Stimulated activated naive CD4-positive, alpha-beta T cell (primary cell): ENCODE measurements at regions not wholly inside any gene's neighbourhood (a gene's known extent, or its start where the extent isn't known, plus 50 kb on each side); places are given as distances from the start of the nearest gene placed in this dataset.
"Not testable (repeated sequence)": the region's sequence is repeated elsewhere in the genome, so short reads cannot be mapped to it uniquely, and the experiment has no call there.

Experiments
- DNase-seq, 6 experiments: peaks; one replicate each; lab custom pipeline; 2025; lab: John Stamatoyannopoulos, UW

GRCh38 chr2:64251497-64252250, 107.5 kb upstream of the PELI1 start:
- no peak for DNase-seq

- not testable (repeated sequence) for DNase-seq
Measured at GRCh38 chr2:64252251-64252978, 108.2 kb upstream of the PELI1 start.

GRCh38 chr2:64253421-64253820, 109.2 kb upstream of the PELI1 start:
- DNase-seq, result not testable (repeated sequence)

GRCh38 chr2:64258566-64258965, 114.3 kb upstream of the PELI1 start:
- DNase-seq, result no peak

GRCh38 chr2:64259312-64259711, 115.1 kb upstream of the PELI1 start:
- no peak for DNase-seq

- DNase-seq, result no peak
Measured at GRCh38 chr2:64260093-64260803, 116.0 kb upstream of the PELI1 start.

- peak in 2 of 6 experiments; percentile 17 to 26 for DNase-seq
Measured at GRCh38 chr2:64260817-64261216, 116.6 kb upstream of the PELI1 start.

DNA sequence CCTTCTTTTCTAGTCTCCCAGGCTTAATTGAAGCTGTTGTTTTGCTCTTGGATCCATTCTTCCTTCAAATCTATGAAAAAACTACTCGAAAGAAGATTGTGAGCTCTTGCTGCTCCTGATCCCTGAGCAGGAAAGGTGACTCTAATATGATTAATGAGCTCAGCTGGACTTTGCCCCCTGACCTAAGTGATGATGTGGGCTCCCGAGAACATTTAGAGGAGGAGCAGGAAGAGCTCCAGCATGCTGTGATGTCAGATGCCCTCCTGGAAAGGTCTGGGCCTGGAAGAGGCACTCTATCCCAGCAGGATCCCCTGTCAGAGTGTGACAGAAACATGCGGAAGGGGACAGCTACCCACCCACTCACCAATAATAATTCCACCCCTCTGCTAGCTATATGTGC, 117.9 kb upstream of the PELI1 start:
- no peak for DNase-seq

DNA sequence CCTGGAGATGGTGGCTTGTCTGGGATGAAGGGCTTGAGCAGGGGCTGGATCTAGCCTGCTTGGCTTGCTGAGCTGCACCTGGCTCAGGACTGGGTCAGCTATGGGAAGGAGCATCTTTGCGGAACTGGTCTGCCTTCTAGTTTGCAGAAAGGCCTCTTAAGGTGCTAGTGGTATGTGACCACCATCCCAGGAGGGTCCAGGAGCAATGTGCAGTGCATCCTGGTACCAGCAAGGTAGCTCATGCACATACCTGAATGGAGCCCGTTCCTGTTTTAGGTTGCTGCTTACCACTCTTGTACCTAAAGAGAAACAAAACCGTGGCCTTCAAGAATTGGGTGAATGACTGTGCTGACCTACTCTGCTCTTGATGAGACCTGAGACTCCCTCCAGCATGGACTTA, 118.6 kb upstream of the PELI1 start:
- no peak for DNase-seq

GRCh38 chr2:64263315-64263714, 119.1 kb upstream of the PELI1 start:
- DNase-seq, result no peak

DNA sequence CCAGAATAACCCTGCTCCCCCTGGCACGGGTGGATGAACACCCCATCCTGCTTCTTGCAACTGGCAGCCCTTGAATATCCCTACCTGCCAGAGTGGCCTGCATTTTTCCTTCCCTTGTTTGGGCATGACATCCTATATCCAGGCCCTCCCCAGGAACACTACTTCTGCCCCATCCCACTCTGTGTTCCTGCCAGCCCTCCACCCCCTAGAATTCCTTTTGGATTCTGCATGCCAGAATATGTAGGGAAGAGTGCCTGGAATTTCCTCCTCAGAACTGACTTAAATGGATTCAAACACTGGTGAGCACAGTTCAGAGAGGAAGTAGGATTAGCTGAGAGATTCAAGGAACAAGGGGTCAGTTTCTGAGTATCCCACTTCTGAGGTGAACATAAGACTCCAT, 123.5 kb upstream of the PELI1 start:
- no peak for DNase-seq

GRCh38 chr2:64268330-64269048, 124.3 kb upstream of the PELI1 start:
- DNase-seq, result no peak

DNA sequence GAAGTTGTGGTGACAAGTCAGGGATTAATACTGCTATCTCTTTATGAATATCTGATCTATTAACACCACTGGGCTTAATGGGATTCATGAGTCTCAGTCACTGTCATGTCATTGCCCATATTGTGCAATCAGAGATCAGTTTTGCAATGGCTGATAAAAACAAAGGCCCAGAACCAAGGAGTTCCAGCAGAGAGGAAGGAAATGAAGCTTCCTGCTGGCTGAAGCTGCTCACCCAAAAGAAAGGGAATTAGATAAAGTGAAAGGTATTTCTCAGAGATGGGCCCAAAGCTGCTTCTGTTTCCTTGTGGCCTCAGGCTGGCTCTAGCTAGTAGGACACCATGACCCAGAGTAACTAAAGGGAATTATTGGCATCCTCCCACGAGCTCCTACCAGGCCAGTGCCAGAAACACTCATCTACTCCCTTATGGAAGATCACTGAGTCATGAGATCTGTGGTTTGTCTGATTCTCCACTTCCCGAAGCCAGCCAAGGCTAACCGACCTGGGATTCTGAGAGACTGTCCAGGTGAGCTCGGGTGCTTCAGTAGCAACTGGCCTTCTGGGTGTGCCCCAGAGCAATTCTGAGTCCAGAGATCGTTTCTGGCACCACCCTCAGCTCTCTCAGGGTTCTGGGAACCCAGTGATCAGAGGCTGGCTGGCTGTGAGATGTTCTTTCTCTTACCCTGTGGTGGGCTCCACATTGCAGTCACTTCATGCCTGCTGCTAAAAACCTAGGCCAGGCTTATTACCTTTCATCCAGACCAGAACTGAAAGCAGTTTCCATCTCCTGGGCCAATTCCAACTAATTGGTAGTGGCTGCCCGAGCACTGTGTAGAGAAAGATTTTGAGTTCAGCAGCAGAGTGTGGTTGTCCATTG, 129.5 kb upstream of the PELI1 start:
- no peak for DNase-seq

DNA sequence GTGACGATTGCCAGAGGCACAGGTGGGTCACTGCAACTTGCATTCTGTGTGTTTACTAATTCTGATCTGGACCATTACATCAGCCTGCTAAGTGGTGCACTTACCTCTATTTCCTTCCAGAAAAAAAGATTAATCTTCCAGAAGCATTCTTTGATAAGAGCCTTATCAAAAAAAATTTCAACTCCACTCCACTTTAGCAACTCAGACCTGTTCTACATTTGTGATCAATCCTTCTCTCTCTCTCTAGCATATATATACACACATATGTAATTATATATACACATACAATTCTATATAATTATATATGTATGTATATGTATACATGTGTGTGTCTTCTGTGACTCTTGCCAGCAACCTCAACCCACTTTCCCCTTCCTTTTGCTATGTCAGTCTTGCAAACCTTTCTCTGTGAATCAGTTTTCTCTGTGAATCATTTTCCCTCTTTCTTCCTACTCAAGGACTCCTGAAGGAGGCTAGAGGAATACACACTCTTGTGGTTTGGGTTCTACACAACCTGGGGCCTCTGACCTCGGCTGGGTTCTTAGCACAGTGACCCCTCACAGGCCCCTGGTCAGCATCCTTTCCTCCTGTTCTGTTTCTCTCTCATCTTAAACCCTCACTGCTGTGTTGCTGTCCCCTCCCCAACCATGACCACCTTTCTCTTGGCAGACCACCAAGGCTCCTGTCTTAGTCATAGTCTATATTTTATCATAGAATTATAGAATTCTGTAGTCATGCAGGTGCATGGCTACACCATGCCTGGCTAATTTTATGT, 130.4 kb upstream of the PELI1 start:
- no peak for DNase-seq

GRCh38 chr2:64275174-64275466, 130.9 kb upstream of the PELI1 start:
- DNase-seq, result no peak

DNA sequence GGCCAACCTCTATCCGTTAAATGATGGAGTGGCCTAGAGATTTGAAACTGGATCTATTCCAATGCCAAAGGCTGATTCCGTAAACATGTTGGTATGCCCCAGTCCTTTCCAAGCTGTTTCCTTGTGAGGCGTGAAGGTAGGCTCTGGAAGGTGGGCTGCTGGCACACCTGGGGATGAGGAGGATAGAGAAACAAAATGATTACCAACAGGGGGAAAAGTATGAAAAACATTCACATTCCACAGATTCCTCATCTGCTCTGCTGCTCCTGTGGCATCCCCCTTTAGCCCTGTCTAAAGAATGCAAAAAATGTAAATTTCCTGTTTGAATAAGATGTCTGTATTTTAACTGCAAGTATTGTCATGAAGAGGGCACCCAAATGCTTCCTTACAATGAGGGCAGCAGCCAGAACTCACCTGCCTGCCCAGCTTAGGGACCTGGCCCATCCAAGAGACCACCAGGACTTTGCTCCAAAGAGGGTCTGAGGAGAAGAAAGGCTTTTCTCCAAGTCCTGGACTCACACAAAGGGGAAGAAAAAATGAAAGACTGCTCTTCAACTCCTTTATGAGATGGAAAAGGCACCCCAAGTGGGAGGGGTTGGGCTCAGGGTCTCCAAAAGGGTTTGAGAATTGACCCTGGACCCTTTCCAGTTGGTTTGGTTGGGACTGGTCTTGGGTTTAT, 132.3 kb upstream of the PELI1 start:
- no peak for DNase-seq

GRCh38 chr2:64277101-64277849, 133.1 kb upstream of the PELI1 start:
- DNase-seq, result no peak

DNA sequence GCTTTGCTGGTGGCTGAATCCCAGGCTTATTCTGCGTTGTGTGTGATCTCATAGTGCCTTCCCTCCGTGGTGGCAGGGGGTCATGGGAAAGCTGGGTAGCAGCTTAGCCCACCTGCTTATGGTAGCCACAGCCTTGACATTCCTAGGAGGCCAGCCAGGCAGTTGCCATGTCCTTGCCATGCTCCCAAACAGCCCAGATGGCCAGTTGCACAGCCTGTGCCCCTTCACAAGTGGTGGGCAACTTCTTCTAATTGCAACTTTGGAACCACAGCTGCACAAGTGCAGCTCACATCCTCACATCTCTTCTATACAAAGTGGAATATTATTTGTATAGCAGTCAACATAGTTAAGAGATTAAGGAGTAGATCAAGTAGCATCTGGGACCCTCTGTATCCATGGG, 136.6 kb upstream of the PELI1 start:
- DNase-seq, result not testable (repeated sequence)

GRCh38 chr2:64283006-64283570, 138.9 kb upstream of the PELI1 start:
- no peak for DNase-seq
